Esophagus squamous epithelium (tissue), 4 donors: ENCODE measurements at regions not wholly inside any gene's neighbourhood (a gene's known extent, or its start where the extent isn't known, plus 50 kb on each side); places are given as distances from the start of the nearest gene placed in this dataset.

Source experiments
- CTCF ChIP-seq, 6 experiments: fragments of 450-650 bp in 4 of 6; fragments of 200-600 bp in 2 of 6; sonication (generic) in 2 of 6; IDR thresholded peaks; one replicate each; pipeline ENCODE4 v1.5.1; 2016 to 2019; ENCODE audit warnings: antibody characterized with exemption in 6 of 6, mild to moderate bottlenecking in 4 of 6, moderate library complexity in 4 of 6
- POLR2A ChIP-seq, 4 donors: fragments of 450-650 bp; IDR thresholded peaks; one replicate each; pipeline ENCODE4 v1.6.1; 2017; ENCODE audit warnings: antibody characterized with exemption in 4 of 4, mild to moderate bottlenecking in 4 of 4, moderate library complexity in 3 of 4

GRCh38 chr5:53343187-53343586, 137.2 kb upstream of the FST start:
- TF ChIP-seq CTCF (IDR thresholded peaks at IDR 0.05) (no peak), POLR2A (IDR thresholded peaks at IDR 0.05) (no peak)
